NCI-H1694 treated with DMSO at 0.1 percent for 48 hours (cell line): ENCODE measurements at regions not wholly inside any gene's neighbourhood (a gene's known extent, or its start where the extent isn't known, plus 50 kb on each side); places are given as distances from the start of the nearest gene placed in this dataset.
"Not testable (repeated sequence)": the region's sequence is repeated elsewhere in the genome, so short reads cannot be mapped to it uniquely, and the experiment has no call there.

Experiments
- DNase-seq: peaks from one replicate; lab custom pipeline; 2025; lab: John Stamatoyannopoulos, UW

GRCh38 chr18:35876243-35876642, 96.2 kb upstream of the RMP24 start:
- no peak for DNase-seq

DNA sequence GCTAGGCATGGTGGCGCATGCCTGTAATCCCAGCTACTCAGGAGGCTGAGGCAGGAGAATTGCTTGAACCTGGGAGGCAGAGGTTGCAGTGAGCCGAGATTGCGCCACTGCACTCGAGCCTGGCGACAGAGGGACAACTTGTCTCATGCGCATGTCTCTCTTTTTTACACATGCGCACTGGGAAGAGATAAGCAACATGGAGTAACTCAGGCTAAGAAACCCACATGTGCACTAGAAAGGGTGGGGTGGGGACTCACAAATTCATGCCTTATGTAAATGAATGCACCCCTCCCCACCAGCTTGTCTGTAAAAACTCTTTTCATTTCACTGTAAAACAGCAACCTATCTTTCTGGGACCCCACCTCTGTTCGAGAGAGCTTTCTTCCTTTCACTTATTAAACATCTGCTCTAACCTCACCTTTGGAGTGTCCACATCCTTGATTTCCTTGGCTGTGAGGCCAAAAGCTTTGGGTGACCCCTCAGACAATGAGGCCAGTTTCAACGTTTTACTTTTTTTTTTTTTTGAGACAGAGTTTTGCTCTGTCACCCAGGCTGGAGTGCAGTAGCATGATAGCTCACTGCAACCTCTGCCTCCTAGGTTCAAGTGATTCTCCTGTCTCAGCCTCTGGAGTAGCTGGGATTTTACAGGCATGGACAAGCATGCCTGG, 91.6 kb upstream of the RMP24 start:
- DNase-seq: no peak

DNA sequence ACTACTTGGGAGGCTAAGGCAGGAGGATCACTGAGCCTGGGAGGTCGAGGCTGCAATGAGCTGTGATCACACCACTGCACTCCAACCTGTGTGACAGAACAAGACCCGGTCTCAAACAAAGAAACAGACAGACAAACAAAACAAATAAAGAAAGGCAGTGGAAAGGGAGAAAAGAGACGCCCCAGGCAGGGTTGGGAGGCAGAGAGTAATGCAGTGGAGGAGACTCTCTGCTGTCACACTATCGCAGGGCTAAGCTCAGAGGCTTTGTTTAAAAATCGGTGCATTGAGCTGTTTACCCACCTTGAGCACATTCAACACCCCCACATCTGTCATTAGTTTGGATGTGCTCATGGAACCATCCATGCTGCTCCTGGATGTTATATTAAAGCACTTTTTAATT, 84.2 kb upstream of the RMP24 start:
- DNase-seq: no peak

- DNase-seq: no peak
These were observed 82.8 kb upstream of the RMP24 start for GRCh38 chr18:35889677-35890076.

GRCh38 chr18:35890323-35890722, 82.2 kb upstream of the RMP24 start:
- DNase-seq: no peak

- no peak for DNase-seq
These were observed 80.4 kb upstream of the RMP24 start for GRCh38 chr18:35892118-35892517.

DNA sequence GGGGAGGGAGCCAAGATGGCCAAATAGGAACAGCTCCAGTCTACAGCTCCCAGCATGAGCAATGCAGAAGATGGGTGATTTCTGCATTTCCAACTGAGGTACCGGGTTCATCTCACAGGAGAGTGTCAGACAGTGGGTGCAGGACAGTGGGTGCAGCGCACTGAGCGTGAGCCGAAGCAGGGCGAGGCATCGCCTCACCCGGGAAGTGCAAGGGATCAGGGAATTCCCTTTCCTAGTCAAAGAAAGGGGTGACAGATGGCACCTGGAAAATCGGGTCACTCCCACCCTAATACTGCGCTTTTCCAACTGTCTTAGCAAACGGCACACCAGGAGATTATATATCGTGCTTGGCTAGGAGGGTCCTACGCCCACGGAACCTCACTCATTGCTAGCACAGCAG, 75.0 kb upstream of the RMP24 start:
- DNase-seq: not testable (repeated sequence)

DNA sequence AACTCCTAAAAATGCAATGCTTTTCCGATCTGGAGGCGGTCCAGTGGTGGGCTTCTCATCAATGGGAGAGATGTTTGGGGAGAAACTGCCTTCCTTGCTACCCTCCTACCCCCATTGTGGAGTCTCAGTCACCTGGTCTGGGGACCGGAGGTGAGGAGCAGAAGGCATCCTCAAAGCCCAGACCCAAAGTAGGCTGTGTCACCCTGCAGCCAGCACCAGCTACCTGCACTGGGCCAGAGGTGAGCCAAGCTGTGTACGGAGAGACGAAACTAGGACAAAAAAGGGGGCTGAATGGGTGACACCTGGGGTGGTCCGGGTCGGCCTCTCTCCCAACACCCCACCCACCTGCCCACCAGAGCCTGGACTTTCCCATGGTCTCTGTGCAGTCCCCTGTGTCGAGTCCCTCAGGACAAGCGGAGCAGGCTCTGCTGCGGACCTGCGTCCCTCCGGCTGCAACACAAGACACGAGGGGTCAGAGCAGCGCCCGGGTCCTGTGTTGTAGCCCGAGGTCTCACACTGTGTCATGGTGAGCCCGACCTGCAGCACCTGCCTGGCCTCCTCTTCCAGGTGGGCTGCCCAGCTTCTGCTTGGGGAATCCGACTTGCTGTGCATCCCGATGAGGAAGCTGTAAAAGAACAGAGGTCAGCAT, 68.0 kb upstream of the RMP24 start:
- no peak for DNase-seq

GRCh38 chr18:35905436-35905835, 67.0 kb upstream of the RMP24 start:
- no peak for DNase-seq

DNA sequence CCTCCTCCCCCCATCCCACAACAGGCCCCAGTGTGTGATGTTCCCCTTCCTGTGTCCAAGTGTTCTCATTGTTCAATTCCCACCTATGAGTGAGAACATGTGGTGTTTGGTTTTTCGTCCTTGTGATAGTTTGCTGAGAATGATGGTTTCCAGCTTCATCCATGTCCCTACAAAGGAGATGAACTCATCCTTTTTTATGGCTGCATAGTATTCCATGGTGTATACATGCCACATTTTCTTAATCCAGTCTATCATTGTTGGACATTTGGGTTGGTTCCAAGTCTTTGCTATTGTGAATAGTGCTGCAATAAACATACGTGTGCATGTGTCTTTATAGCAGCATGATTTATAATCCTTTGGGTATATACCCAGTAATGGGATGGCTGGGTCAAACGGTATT, 66.2 kb upstream of the RMP24 start:
- not testable (repeated sequence) for DNase-seq

DNA sequence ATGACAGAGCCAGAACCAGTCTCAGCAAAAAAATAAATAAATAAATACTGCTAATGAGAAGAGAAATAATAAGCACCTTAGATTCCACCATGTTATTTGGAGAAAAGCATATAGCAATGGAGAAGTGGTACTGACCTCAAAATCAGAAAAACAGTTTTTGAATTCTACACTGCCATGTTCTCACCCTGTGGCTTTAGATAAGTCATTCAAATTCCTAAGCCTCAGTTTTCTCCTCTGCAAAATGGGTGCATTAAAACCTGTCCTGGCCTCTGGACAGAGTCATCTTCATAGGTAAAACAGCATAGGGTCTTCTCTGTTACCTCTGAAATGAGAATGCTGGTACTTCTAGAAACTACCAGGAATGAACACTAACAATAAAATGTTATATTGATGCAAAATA, 62.2 kb upstream of the RMP24 start:
- DNase-seq: no peak

GRCh38 chr18:35912332-35912731, 60.1 kb upstream of the RMP24 start:
- DNase-seq: no peak

DNA sequence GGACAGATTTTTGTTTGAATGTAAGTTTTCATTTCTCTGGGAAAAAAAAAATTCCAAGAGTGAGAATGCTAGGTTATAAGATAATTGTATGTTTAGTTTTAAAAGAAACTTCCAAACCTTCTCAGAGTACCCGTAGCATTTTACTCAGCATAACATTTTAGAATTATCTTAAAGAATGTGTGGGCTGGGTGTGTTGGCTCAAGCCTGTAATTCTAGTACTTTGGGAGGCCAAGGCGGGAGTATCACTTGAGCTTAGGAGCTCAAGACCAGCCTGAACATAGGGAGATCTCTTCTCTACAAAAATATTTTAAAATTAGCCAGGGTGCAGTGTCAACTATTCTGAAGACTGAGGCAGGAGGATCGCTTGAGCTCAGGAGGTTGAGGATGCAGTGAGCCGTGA, 57.4 kb upstream of the RMP24 start:
- DNase-seq: no peak

GRCh38 chr18:35917043-35917442, 55.4 kb upstream of the RMP24 start:
- DNase-seq: peak; percentile 8

DNA sequence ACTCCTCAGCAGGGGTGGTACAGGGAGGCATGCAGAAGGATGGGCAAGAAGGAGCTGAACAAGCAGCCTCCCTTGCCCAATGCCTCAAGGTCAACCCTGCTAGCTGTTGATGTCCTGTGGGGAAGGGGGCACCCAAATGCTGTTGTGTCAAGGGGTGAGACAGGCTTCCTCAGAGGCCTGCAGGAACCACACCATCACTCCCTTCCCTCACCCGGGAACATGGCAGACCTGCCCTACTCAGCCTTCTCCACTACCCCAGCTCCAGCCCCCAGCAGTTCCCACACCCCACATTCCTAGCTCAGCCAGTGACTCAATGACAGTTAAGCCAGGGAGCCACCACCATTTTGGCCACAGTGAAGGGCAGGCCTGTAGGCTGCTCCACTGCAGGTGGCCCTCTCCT, 53.9 kb upstream of the RMP24 start:
- DNase-seq: no peak

- no peak for DNase-seq
These were observed 53.3 kb upstream of the RMP24 start for GRCh38 chr18:35919179-35919578.

- DNase-seq: no peak
These were observed 51.9 kb upstream of the RMP24 start for GRCh38 chr18:35920623-35921022.
